Heart left ventricle (tissue), 13 donors: ENCODE measurements at regions not wholly inside any gene's neighbourhood (a gene's known extent, or its start where the extent isn't known, plus 50 kb on each side); places are given as distances from the start of the nearest gene placed in this dataset.

Experiments
- CTCF ChIP-seq, 12 donors: fragments of 200-600 bp; sonication (generic) in 4 of 12; IDR thresholded peaks; one replicate each; pipeline versions ENCODE4 v1.5.0 to v1.8.0; 2018 to 2022; ENCODE audit warnings: antibody characterized with exemption in 12 of 12, mild to moderate bottlenecking in 5 of 12
- POLR2A ChIP-seq, 2 donors: fragments of 450-650 bp; IDR thresholded peaks; one replicate each; pipeline ENCODE4 v1.6.1; 2017; ENCODE audit warnings: antibody characterized with exemption in 2 of 2, mild to moderate bottlenecking in 2 of 2, moderate library complexity in 2 of 2
- donor health status: ischemic (EF 13 %, LVEDD 7.1; RV severe dilation, severe dysfunction).
- donor health status: DM: no; HTN: yes; CAD: no.
- donor health status: DM: no; HTN: no; CAD: no.
- donor health status: ischemic (EF 25% LVEDD 6.9; RV normal size, moderate dysfunction).
- donor health status: ischemic (EF 25% LVEDD 5.7; RV mildly dilated, moderate dysfunction).
- donor health status: ischemic (EF 35%, LVEDD 5.7; RV mildly dilated, moderate dysfunction).
- donor health status: nonischemic (EF 11% LVEDD 7.7; RV severe dilation, severe dysfunction).
- donor health status: DM: yes; HTN: yes; CAD: no.
- donor health status: PGD.
- donor health status: ischemic (EF 29% LVEDD 5.4; RV normal size, mild dysfunction).
- donor health status: nonischemic (EF 23%, LVEDD 6.1; RV moderate dilation, normal function).

DNA sequence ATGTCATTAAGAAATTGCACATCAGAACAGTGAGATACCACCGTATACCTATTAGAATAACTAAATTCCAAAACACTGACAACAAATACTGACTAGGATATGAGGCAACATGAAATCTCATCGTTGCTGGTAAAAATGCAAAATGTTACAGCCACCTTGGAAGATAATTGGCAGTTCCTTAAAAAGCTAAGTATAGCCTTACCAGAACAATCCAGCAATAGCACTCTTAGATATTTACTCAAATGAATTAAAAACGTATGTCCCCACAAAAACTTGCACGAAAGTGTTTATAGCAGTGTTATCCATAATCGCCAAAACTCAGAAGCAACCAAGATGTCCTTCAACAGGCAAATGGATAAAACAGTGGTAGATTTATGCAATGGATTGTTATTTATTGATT, 241.7 kb downstream of the EPHA4 start:
- no peak for TF ChIP-seq CTCF (IDR thresholded peaks at IDR 0.05)
- TF ChIP-seq POLR2A (IDR thresholded peaks at IDR 0.05): no peak
